MM.1S (cell line): ENCODE measurements at regions not wholly inside any gene's neighbourhood (a gene's known extent, or its start where the extent isn't known, plus 50 kb on each side); places are given as distances from the start of the nearest gene placed in this dataset.

Experiments used
- CTCF ChIP-seq: fragments of 300-600 bp; sonication (generic); IDR thresholded peaks from 2 replicates; pipeline ENCODE4 v1.5.1; 2016; ENCODE audit warnings: antibody characterized with exemption, low read length, mixed read lengths
- EZH2phosphoT487 ChIP-seq: fragments of 300-600 bp; sonication (generic); IDR thresholded peaks from 2 replicates; pipeline ENCODE4 v1.6.1; 2018; ENCODE audit warnings: antibody characterized with exemption, low read length

- TF ChIP-seq CTCF (no peak), EZH2phosphoT487 (no peak)
These were observed 73.3 kb upstream of the L3MBTL4 start for GRCh38 chr18:6487968-6488367.
